VCaP (cell line): ENCODE measurements at regions not wholly inside any gene's neighbourhood (a gene's known extent, or its start where the extent isn't known, plus 50 kb on each side); places are given as distances from the start of the nearest gene placed in this dataset.
"Not testable (repeated sequence)": the region's sequence is repeated elsewhere in the genome, so short reads cannot be mapped to it uniquely, and the experiment has no call there.

ENCODE experiments used
- H3K27ac ChIP-seq: fragments of 450-650 bp; 2 replicates; pipeline ENCODE4 v1.5.1; 2017
- CTCF ChIP-seq: fragments of 450-650 bp; conservative IDR thresholded peaks from 2 replicates; pipeline ENCODE4 v1.5.1; 2017; ENCODE audit warnings: mild to moderate bottlenecking, moderate library complexity

GRCh38 chr5:74534397-74535129 is 106.0 kb downstream of the ENC1 start:
- no peak for TF ChIP-seq CTCF
- no peak overlapping the region for H3K27ac ChIP-seq

GRCh38 chr5:74530326-74531050 is 110.0 kb downstream of the ENC1 start:
- no peak for TF ChIP-seq CTCF
- H3K27ac ChIP-seq, result no peak overlapping the region

GRCh38 chr5:74529101-74529500 is 111.4 kb downstream of the ENC1 start:
- H3K27ac ChIP-seq, result no peak overlapping the region
- no peak for TF ChIP-seq CTCF

- H3K27ac ChIP-seq, result no peak overlapping the region
- TF ChIP-seq CTCF, result no peak
Observed at GRCh38 chr5:74526111-74526510, 114.4 kb downstream of the ENC1 start.

- not testable (repeated sequence) for H3K27ac ChIP-seq
Observed at GRCh38 chr5:74524767-74525166, 115.8 kb downstream of the ENC1 start.

- not testable (repeated sequence) for H3K27ac ChIP-seq
Observed at GRCh38 chr5:74523698-74524097, 116.8 kb downstream of the ENC1 start.

GRCh38 chr5:74522838-74523237 is 117.7 kb downstream of the ENC1 start:
- H3K27ac ChIP-seq, result not testable (repeated sequence)

- H3K27ac ChIP-seq, result peak overlapping the region; percentile 39
- TF ChIP-seq CTCF, result no peak
Observed at GRCh38 chr5:74521401-74521800, 119.1 kb downstream of the ENC1 start.

- TF ChIP-seq CTCF, result no peak
Observed at GRCh38 chr5:74519679-74520078, 120.8 kb downstream of the ENC1 start.

More at GRCh38 chr5:74519679-74520078, 120.8 kb downstream of the ENC1 start:
- no peak overlapping the region for H3K27ac ChIP-seq
